GM12873 (cell line): ENCODE measurements at regions not wholly inside any gene's neighbourhood (a gene's known extent, or its start where the extent isn't known, plus 50 kb on each side); places are given as distances from the start of the nearest gene placed in this dataset.

ENCODE experiments used
- CTCF ChIP-seq: IDR thresholded peaks from 2 replicates; pipeline ENCODE4 v1.5.1; 2012; ENCODE audit warnings: low read depth, mild to moderate bottlenecking, moderate library complexity, low read length, control low read depth; ENCODE audit not compliant: insufficient read depth; ENCODE audit errors: missing control alignments

- TF ChIP-seq CTCF = no peak
These were observed 247.1 kb upstream of the ANKRD55 start for GRCh38 chr5:56480078-56480704.

GRCh38 chr5:56479696-56480077 is 246.6 kb upstream of the ANKRD55 start:
- TF ChIP-seq CTCF = no peak

DNA sequence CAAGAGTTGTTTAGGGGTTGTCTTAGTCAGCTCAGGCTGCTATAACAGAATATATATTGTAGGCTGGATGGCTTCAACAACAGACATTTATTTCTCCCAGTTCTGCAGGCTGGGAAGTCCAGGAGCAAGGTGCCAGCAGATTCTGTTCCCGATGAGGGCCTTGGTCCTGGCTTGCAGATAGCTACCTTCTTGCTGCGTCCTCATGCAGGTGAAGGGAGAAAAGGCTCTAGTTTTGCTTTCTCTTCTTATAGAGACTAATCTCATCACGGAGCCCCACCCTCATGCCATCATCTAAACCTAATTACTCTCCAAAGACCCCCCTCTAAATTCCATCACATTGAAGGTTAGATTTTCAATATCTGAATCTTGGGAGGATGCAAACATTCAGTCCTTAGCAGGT is 246.0 kb upstream of the ANKRD55 start:
- no peak for TF ChIP-seq CTCF

GRCh38 chr5:56478062-56478461 is 244.9 kb upstream of the ANKRD55 start:
- no peak for TF ChIP-seq CTCF

GRCh38 chr5:56476487-56476856 is 243.3 kb upstream of the ANKRD55 start:
- TF ChIP-seq CTCF = no peak

GRCh38 chr5:56475689-56476486 is 242.8 kb upstream of the ANKRD55 start:
- no peak for TF ChIP-seq CTCF

DNA sequence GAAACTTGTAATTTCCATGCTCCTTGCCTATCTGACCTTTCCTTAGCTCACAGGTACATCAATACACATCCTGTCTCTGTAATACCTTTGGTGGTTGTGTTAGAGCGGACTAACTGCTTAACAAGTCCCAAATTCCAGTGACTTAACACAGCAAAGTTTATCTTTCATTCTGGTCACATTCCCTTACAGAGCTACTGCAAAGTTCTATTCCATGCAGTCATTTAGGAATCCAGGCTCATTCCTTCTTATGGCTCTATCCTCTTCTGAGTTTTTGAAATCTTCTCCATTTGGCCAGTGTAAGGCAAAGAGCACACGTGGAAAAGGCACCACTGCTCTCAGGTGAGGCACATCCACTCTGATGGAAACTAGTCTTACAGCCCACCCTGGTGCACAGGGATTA is 238.6 kb upstream of the ANKRD55 start:
- no peak for TF ChIP-seq CTCF
